Heart left ventricle (tissue), 16 donors: ENCODE measurements at regions not wholly inside any gene's neighbourhood (a gene's known extent, or its start where the extent isn't known, plus 50 kb on each side); places are given as distances from the start of the nearest gene placed in this dataset.

Experiments used
- ATAC-seq, 4 donors: fragments of 200-7000 bp; cut with Tn5 transposase; one replicate each; pipeline ENCODE4 v1.9.1; 2020 to 2022; ENCODE audit warnings: moderate library complexity in 4 of 4, mild to moderate bottlenecking in 3 of 4, moderate number of reproducible peaks in 1 of 4
- DNase-seq, 5 donors: peaks; one replicate each; pipeline ENCODE4 v3.0.0-alpha.2; 2020
- H3K27ac ChIP-seq, 12 donors: fragments of 200-600 bp; sonication (generic) in 4 of 12; one replicate each; pipeline versions ENCODE4 v1.5.0 to v1.8.0; 2016 to 2022; ENCODE audit warnings: mild to moderate bottlenecking in 2 of 12
- H3K27me3 ChIP-seq, 9 donors: fragments of 200-600 bp; sonication (generic) in 2 of 9; one replicate each; pipeline versions ENCODE4 v1.5.1 to v1.8.0; 2016 to 2022; ENCODE audit warnings: mild to moderate bottlenecking in 3 of 9
- H3K36me3 ChIP-seq, 9 donors: fragments of 200-600 bp; sonication (generic) in 2 of 9; one replicate each; pipeline versions ENCODE4 v1.5.0 to v1.8.0; 2018 to 2022; ENCODE audit warnings: mild to moderate bottlenecking in 2 of 9
- H3K4me1 ChIP-seq, 12 donors: fragments of 200-600 bp; sonication (generic) in 4 of 12; one replicate each; pipeline versions ENCODE4 v1.5.0 to v1.8.0; 2016 to 2022; ENCODE audit warnings: mild to moderate bottlenecking in 3 of 12
- H3K4me3 ChIP-seq, 12 donors: fragments of 200-600 bp; sonication (generic) in 4 of 12; one replicate each; pipeline versions ENCODE4 v1.5.0 to v1.8.0; 2017 to 2022; ENCODE audit warnings: mild to moderate bottlenecking in 9 of 12, moderate library complexity in 4 of 12
- H3K9me3 ChIP-seq, 12 donors: fragments of 200-600 bp; sonication (generic) in 4 of 12; one replicate each; pipeline versions ENCODE4 v1.5.0 to v1.8.0; 2016 to 2022; ENCODE audit warnings: mild to moderate bottlenecking in 1 of 12
- CTCF ChIP-seq, 12 donors: fragments of 200-600 bp; sonication (generic) in 4 of 12; IDR thresholded peaks; one replicate each; pipeline versions ENCODE4 v1.5.0 to v1.8.0; 2018 to 2022; ENCODE audit warnings: antibody characterized with exemption in 12 of 12, mild to moderate bottlenecking in 5 of 12
- POLR2A ChIP-seq, 2 donors: fragments of 450-650 bp; IDR thresholded peaks; one replicate each; pipeline ENCODE4 v1.6.1; 2017; ENCODE audit warnings: antibody characterized with exemption in 2 of 2, mild to moderate bottlenecking in 2 of 2, moderate library complexity in 2 of 2
- WGBS, 4 donors: extraction: QIAGEN DNeasy Blood & Tissue Kit in 2 of 4; methylation state at CpG; one replicate each; pipeline versions ENCODE4 v1.1.5 to v1.1.7; 2013 to 2018; 5-methylcytosine and 5-hydroxymethylcytosine counted together
- intact Hi-C, 10 donors: fragments of 100-400 bp; cut with DNase I; formaldehyde crosslinking; loops; one replicate each; pipeline versions ENCODE4 v1.11.1 to v1.14.2; 2022
- donor health status: ischemic (EF 13 %, LVEDD 7.1; RV severe dilation, severe dysfunction).
- donor health status: healthy with polysubstance abuse.
- donor health status: DM: no; HTN: yes; CAD: no.
- donor health status: DM: no; HTN: no; CAD: no.
- donor health status: ischemic (EF 25% LVEDD 6.9; RV normal size, moderate dysfunction).
- donor health status: ischemic (EF 25% LVEDD 5.7; RV mildly dilated, moderate dysfunction).
- donor health status: healthy.
- donor health status: DM: yes; HTN: yes; CAD: no.
- donor health status: ischemic (EF 35%, LVEDD 5.7; RV mildly dilated, moderate dysfunction).
- donor health status: nonischemic (EF 11% LVEDD 7.7; RV severe dilation, severe dysfunction).
- donor health status: DM: yes; HTN: yes; CAD: no.
- donor health status: PGD.
- donor health status: ischemic (EF 29% LVEDD 5.4; RV normal size, mild dysfunction).
- donor health status: nonischemic (EF 23%, LVEDD 6.1; RV moderate dilation, normal function).

GRCh38 chr13:110822669-110822945, 92.3 kb downstream of the ANKRD10 start:
- no peaks in the 10 kb centered on the region for H3K27me3 ChIP-seq
- intact Hi-C loops = loop anchor here in 1 of 10 donors (10.0 kb wide), 1 partner anchor 232 kb away; no protein-coding TSS in a partner anchor
- no peak for ATAC-seq
- H3K27ac ChIP-seq = no peak overlapping the region
- DNase-seq = no peak
- no peak overlapping the region for H3K4me3 ChIP-seq
- 82 to 89% (median 87%) methylated on average over 10 of the region's 10 CpGs for WGBS, 4 donors
- no peaks in the 10 kb centered on the region for H3K36me3 ChIP-seq
- no peak for TF ChIP-seq CTCF (IDR thresholded peaks at IDR 0.05)
- TF ChIP-seq POLR2A (IDR thresholded peaks at IDR 0.05) = no peak
- no peaks in the 10 kb centered on the region for H3K9me3 ChIP-seq
- H3K4me1 ChIP-seq = peaks cover 0 to 7% (median 1%) of the 10 kb centered on the region in 12 donors

- H3K9me3 ChIP-seq = no peaks in the 10 kb centered on the region
- TF ChIP-seq POLR2A (IDR thresholded peaks at IDR 0.05) (no peak), CTCF (IDR thresholded peaks at IDR 0.05) (no peak)
- no peak for DNase-seq
- H3K27me3 ChIP-seq = peaks cover 0 to 3% (median 0%) of the 10 kb centered on the region in 9 donors
- H3K36me3 ChIP-seq = no peaks in the 10 kb centered on the region
- no peak overlapping the region for H3K27ac ChIP-seq
- 84 to 89% (median 85%) methylated on average over 13 of the region's 13 CpGs for WGBS, 4 donors
- H3K4me3 ChIP-seq = no peak overlapping the region
- intact Hi-C loops = loop anchor here in 1 of 10 donors (10.0 kb wide), 1 partner anchor 230 kb away; no protein-coding TSS in a partner anchor
- no peaks in the 10 kb centered on the region for H3K4me1 ChIP-seq
- ATAC-seq = no peak
Observed at GRCh38 chr13:110824702-110825300, 90.1 kb downstream of the ANKRD10 start.

- DNase-seq (no peak), ATAC-seq (peak in 1 of 4 donors; percentile 14)
- H3K27ac ChIP-seq = no peak overlapping the region
- peaks cover 0 to 3% (median 0%) of the 10 kb centered on the region in 9 donors for H3K27me3 ChIP-seq
- 73 to 83% (median 76%) methylated on average over 9 to 13 of the region's 13 CpGs for whole genome bisulfite sequencing, 4 donors
- H3K4me1 ChIP-seq = no peaks in the 10 kb centered on the region
- no peaks in the 10 kb centered on the region for H3K36me3 ChIP-seq
- TF ChIP-seq CTCF (IDR thresholded peaks at IDR 0.05) = no peak
- no peak for TF ChIP-seq POLR2A (IDR thresholded peaks at IDR 0.05)
- H3K4me3 ChIP-seq = no peak overlapping the region
- no peaks in the 10 kb centered on the region for H3K9me3 ChIP-seq
- intact Hi-C loops = loop anchor here in 1 of 10 donors (10.0 kb wide), 1 partner anchor 229 kb away; no protein-coding TSS in a partner anchor
Observed at GRCh38 chr13:110825516-110825915, 89.4 kb downstream of the ANKRD10 start.

- 83 to 97% (median 92%) methylated on average over 4 to 5 of the region's 5 CpGs for WGBS, 4 donors
- no peak overlapping the region for H3K4me3 ChIP-seq
- no peaks in the 10 kb centered on the region for H3K36me3 ChIP-seq
- no peak overlapping the region for H3K27ac ChIP-seq
- DNase-seq = no peak
- peaks cover 0 to 6% (median 3%) of the 10 kb centered on the region in 9 donors for H3K27me3 ChIP-seq
- intact Hi-C loops = loop anchor here in 1 of 10 donors (10.0 kb wide), 1 partner anchor 229 kb away; no protein-coding TSS in a partner anchor
- no peak for TF ChIP-seq CTCF (IDR thresholded peaks at IDR 0.05)
- TF ChIP-seq POLR2A (IDR thresholded peaks at IDR 0.05) = no peak
- H3K9me3 ChIP-seq = no peaks in the 10 kb centered on the region
- ATAC-seq = peak in 1 of 4 donors; percentile 29
- H3K4me1 ChIP-seq = no peaks in the 10 kb centered on the region
Observed at GRCh38 chr13:110826101-110826500, 88.8 kb downstream of the ANKRD10 start.
